HG03432 (cell line): ENCODE measurements at regions not wholly inside any gene's neighbourhood (a gene's known extent, or its start where the extent isn't known, plus 50 kb on each side); places are given as distances from the start of the nearest gene placed in this dataset.
"Not testable (repeated sequence)": the region's sequence is repeated elsewhere in the genome, so short reads cannot be mapped to it uniquely, and the experiment has no call there.

Experiments
- ATAC-seq: cut with Tn5 transposase; IDR thresholded peaks from one replicate; pipeline ENCODE4 v1.9.1; 2021; ENCODE audit warnings: mild to moderate bottlenecking, moderate library complexity; ENCODE audit not compliant: unreplicated experiment

GRCh38 chr19:29015569-29015968 is 197.4 kb downstream of the UQCRFS1 start:
- no peak for ATAC-seq

DNA sequence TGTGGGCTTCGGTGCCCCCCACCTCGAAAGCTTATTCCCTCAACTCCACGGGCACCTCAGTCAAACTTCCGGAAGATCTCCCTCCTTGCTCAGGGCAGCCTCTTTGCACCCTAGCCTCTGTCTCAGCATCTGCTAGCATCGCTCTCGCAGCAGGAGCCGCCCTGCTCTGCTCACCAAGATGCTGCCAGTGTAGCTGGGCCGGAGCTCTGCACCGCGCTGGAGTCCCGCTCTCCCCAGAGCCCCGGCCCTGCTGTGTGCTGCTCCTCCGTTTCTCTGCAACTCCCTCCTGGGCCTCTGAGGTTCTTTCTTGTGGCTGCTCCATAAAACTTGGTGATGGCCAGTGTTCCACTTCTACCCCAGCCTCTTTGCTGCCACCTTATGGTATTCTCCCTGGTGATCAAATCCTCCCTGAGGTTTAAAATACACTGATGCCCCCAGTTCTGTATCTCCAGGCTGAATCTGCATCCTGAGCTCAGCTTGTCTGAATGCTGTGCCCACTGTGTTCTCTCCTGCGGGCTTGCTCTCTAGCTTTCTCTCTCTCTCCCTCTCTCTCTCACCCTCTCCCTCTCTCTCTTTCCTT is 198.0 kb downstream of the UQCRFS1 start:
- no peak for ATAC-seq

DNA sequence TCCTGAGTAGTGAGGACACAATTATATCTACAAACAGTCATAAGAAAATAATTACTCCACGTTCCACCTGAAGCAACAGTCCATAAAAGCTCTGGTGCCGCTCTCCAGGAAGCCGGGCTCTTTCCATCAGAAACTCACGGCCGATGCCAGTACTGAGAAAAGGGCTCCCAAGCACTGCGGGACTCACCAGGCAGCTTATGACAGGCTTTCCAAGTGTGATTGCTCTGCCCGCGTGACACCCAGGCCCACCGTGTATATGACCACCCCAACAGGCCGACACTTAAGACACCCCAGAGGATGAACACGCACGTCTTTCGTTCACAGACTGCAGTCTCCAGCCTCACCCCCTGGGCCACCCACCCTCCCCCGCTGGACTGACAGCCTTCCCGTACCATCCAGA is 199.0 kb downstream of the UQCRFS1 start:
- ATAC-seq = no peak

DNA sequence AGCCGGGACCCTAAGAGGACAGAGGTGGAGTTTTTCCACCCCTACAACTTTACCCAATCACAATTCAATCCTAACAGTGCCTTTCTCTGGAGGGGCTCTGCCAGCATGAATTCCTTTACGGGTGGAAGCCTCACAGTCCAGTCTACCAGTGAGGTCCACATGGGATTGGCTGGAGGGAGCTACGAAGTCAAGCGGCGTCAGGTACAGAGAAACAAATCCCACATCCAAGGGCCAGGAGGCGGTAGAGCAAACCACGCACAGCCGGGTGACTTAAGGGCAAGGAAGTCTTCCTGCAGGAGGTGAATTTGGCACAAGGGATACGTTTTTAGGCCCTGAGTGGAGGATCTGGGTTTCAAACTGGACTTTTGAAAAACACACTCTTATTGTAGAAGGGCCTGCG is 199.6 kb downstream of the UQCRFS1 start:
- no peak for ATAC-seq

DNA sequence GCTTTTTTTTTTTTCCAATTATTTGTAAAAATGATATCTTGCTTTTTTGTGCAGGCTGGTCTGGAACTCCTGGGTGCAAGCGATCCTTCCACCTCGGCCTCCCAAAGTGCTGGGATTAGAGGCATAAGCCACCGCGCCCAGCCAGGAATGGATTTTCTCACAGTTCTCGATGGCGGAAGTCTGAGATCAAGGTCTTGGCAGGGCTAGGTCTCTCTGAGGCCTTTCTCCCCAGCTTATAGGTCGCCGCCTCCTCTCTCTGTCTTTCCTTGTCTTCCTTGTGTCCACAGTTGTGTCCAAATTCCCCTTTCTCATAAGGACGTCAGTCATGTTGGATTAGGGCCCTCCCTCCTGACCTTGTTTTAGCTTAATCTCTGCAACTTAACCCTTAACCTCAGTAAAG is 200.5 kb downstream of the UQCRFS1 start:
- no peak for ATAC-seq

- ATAC-seq = no peak
These were observed 202.7 kb downstream of the UQCRFS1 start for GRCh38 chr19:29010276-29010675.

GRCh38 chr19:29006057-29006735 is 206.8 kb downstream of the UQCRFS1 start:
- ATAC-seq = no peak

- ATAC-seq = no peak
These were observed 208.2 kb downstream of the UQCRFS1 start for GRCh38 chr19:29004796-29005195.

- no peak for ATAC-seq
These were observed 209.1 kb downstream of the UQCRFS1 start for GRCh38 chr19:29003641-29004409.

DNA sequence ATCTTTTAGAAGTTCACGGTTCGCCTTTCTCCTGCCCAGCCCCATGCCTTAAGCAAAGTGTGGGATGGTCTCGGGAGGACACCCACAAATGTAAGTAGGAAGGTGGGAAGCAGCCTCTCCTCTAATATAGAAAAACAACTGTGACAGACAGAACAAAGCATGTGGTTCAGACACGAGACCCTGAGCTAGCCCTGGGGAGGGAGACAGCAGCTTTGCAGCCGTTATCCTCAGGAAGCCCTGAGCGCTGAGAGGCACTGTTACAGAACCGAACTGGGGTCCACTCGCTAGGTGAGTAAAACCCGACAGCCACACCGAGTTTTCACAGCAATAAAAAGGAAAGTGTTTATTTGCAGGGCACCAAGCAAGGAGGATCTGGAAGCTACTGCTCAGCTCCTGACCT is 210.6 kb downstream of the UQCRFS1 start:
- ATAC-seq = no peak

DNA sequence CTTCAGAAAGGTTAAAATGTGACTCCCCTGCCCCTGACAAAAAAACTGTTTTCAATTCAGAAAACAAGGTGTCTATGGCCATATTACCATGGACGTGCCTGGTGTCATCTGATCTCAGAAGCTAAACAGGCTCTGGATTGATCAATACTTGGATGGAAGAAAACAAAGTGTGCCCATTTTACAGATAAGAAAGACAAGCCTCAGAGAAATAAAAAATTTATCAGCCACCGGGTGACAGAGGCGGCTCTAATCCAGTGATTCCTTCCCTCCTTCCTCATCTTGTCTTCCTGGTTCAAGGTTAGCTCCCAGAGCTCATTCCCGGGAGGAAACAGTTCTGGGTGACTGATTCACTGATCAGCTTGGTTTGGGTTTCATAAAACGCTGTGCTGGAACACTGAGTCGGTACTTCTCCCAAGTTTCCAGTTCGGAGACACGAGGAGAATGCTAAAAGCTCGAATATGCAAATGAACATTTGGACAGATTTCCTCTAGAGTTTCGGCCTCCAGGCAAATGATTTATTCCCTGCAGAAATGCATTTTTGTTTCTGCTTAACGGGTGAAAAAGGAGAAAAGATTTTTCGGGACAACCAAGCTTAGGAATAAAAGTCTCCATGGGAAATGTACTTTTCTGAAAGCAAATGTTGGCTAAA is 211.2 kb downstream of the UQCRFS1 start:
- no peak for ATAC-seq

- ATAC-seq = no peak
These were observed 211.8 kb downstream of the UQCRFS1 start for GRCh38 chr19:29001141-29001581.

- ATAC-seq = no peak
These were observed 213.1 kb downstream of the UQCRFS1 start for GRCh38 chr19:28999724-29000433.

DNA sequence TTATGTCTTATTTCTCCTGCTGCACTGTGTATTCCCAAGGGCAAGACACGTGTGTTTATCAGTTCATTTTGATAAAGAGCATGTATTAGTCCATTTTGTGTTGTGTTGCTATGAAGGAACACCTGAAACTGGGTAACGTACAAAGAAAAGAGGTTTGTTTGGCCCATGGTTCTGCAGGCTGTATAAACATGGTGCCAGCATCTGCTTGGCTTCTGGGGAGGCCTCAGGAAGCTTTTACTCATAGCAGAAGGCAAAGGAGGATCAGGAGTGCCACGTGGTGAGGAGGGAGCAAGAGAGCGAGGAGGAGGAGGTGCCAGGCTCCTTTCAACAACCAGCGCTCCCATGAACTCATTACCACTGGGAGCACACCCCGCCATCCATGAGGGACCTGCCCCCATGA is 214.0 kb downstream of the UQCRFS1 start:
- no peak for ATAC-seq

- ATAC-seq = not testable (repeated sequence)
These were observed 215.1 kb downstream of the UQCRFS1 start for GRCh38 chr19:28997866-28998265.

DNA sequence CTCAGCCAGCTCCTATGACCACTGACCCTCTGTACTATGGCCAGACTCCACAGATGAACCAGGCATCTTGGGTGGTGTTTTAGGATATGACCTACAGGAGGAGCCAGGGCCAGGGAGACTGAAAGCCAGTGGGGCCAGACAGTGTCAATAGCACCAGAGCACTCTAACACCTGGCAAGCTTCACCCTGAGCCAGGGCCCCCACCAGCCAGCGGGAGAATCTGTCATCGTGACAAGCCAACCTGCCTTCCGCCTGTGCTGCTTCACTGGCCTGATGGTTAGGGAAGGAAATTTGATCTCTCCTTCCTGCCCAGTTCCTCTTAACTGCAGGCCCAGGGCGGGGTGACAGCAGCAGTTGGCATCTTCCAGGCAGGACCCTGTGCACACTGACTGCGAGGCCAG is 222.4 kb downstream of the UQCRFS1 start:
- ATAC-seq = no peak

- no peak for ATAC-seq
These were observed 223.2 kb downstream of the UQCRFS1 start for GRCh38 chr19:28989739-28990138.

GRCh38 chr19:28988066-28988465 is 224.9 kb downstream of the UQCRFS1 start:
- ATAC-seq = no peak

DNA sequence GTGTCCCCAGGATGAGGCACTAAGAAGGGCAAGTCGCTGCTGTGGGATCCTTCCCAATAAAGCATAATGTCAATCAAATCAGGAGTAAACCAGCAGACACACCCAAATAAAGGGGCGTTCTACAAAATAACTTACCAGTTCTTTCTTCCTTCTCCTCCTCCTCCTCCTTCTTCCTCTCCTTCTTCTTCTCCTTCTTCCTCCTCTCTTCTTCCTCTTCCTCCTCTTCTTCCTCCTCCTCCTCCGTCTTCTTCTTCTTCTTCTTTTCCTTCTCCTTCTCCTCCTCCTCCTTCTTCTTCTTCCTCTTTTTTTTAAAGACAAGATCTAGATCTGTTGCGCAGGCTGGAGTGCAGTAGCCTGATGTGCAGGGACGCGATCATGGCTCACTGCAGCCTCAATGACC is 225.8 kb downstream of the UQCRFS1 start:
- ATAC-seq = no peak

DNA sequence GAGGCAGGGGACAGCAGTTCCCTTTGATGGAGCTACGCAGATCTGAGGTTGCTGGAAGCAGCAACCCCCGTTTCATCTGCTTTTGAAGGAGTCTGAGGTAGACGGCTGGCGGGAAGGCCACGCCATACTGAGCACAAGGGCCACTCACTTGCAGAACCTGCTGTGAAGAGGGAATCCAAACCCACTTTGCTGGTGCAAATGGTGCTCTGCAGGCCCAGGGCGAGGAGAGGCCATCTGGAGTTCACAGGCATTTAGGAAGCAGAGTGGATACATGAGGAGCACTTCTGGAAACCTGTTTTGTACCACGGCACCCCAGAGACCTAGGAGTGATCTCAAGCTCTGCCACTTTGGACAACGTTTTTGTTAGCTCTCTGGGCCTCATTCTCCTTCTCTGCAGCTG is 227.8 kb downstream of the UQCRFS1 start:
- ATAC-seq = no peak

DNA sequence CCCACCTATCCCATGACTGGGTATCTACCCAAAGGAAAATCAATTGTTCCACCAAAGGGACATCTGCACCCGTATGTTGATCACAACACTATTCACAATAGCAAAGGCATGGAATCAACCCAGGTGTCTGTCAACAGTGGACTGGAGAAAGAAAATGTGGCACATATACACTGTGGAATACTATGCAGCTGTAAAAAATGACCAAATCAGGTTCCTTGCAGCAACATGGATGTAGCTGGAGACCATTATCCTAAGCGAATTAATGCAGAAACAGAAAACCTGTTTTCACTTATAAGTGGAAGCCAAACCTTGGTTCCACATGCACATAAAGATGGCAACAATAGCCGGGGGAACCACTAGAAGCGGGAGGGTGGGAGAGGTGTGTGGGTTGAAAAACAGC is 228.6 kb downstream of the UQCRFS1 start:
- no peak for ATAC-seq
